ENCODE measurements at regions not wholly inside any gene's neighbourhood (a gene's known extent, or its start where the extent isn't known, plus 50 kb on each side); places are given as distances from the start of the nearest gene placed in this dataset.
"Not testable (repeated sequence)": the region's sequence is repeated elsewhere in the genome, so short reads cannot be mapped to it uniquely, and the experiment has no call there.

GRCh38 chr10:8312781-8313180 is 258.3 kb downstream of the GATA3 start:
- FAIRE-seq, result no peak

- no peak for FAIRE-seq
Measured at GRCh38 chr10:8314486-8314885, 260.0 kb downstream of the GATA3 start.

GRCh38 chr10:8315619-8316021 is 261.1 kb downstream of the GATA3 start:
- FAIRE-seq, result no peak

GRCh38 chr10:8316284-8316683 is 261.8 kb downstream of the GATA3 start:
- no peak for FAIRE-seq

GRCh38 chr10:8318429-8318828 is 263.9 kb downstream of the GATA3 start:
- not testable (repeated sequence) for FAIRE-seq

GRCh38 chr10:8318956-8319355 is 264.5 kb downstream of the GATA3 start:
- FAIRE-seq, result no peak

GRCh38 chr10:8319704-8320103 is 265.2 kb downstream of the GATA3 start:
- no peak for FAIRE-seq

GRCh38 chr10:8321990-8322389 is 267.5 kb downstream of the GATA3 start:
- FAIRE-seq, result no peak

- FAIRE-seq, result no peak
Measured at GRCh38 chr10:8323428-8324054, 269.1 kb downstream of the GATA3 start.

GRCh38 chr10:8325024-8325980 is 270.8 kb downstream of the GATA3 start:
- FAIRE-seq, result no peak

- FAIRE-seq, result no peak
Measured at GRCh38 chr10:8326396-8327139, 272.1 kb downstream of the GATA3 start.

GRCh38 chr10:8327140-8327423 is 272.6 kb downstream of the GATA3 start:
- FAIRE-seq, result no peak

GRCh38 chr10:8331387-8331786 is 276.9 kb downstream of the GATA3 start:
- FAIRE-seq, result no peak

GRCh38 chr10:8331896-8332729 is 277.6 kb downstream of the GATA3 start:
- no peak for FAIRE-seq

- FAIRE-seq, result no peak
Measured at GRCh38 chr10:8332730-8333111, 278.2 kb downstream of the GATA3 start.

GRCh38 chr10:8334631-8335030 is 280.1 kb downstream of the GATA3 start:
- FAIRE-seq, result no peak

- no peak for FAIRE-seq
Measured at GRCh38 chr10:8336629-8337331, 282.3 kb downstream of the GATA3 start.

GRCh38 chr10:8337332-8337651 is 282.8 kb downstream of the GATA3 start:
- FAIRE-seq, result no peak

- FAIRE-seq, result no peak
Measured at GRCh38 chr10:8338177-8338766, 283.8 kb downstream of the GATA3 start.

- no peak for FAIRE-seq
Measured at GRCh38 chr10:8344756-8345155, 290.3 kb downstream of the GATA3 start.

- FAIRE-seq, result no peak
Measured at GRCh38 chr10:8346861-8347260, 292.4 kb downstream of the GATA3 start.

GRCh38 chr10:8347614-8348013 is 293.1 kb downstream of the GATA3 start:
- FAIRE-seq, result not testable (repeated sequence)
